ENCODE measurements at regions not wholly inside any gene's neighbourhood (a gene's known extent, or its start where the extent isn't known, plus 50 kb on each side); places are given as distances from the start of the nearest gene placed in this dataset.
"Not testable (repeated sequence)": the region's sequence is repeated elsewhere in the genome, so short reads cannot be mapped to it uniquely, and the experiment has no call there.

GRCh38 chr3:8011902-8012301 lies 489.7 kb upstream of the LMCD1 start:
- DNase-seq = no peak

GRCh38 chr3:8020047-8020841 lies 481.4 kb upstream of the LMCD1 start:
- DNase-seq = no peak

- DNase-seq = no peak
Observed at GRCh38 chr3:8027954-8028353, 473.7 kb upstream of the LMCD1 start.

- DNase-seq = no peak
Observed at GRCh38 chr3:8050283-8050682, 451.3 kb upstream of the LMCD1 start.

- no peak for DNase-seq
Observed at GRCh38 chr3:8052659-8053058, 449.0 kb upstream of the LMCD1 start.

GRCh38 chr3:8068135-8068534 lies 433.5 kb upstream of the LMCD1 start:
- DNase-seq = not testable (repeated sequence)

GRCh38 chr3:8069471-8069870 lies 432.2 kb upstream of the LMCD1 start:
- no peak for DNase-seq

- no peak for DNase-seq
Observed at GRCh38 chr3:8070011-8070410, 431.6 kb upstream of the LMCD1 start.

- not testable (repeated sequence) for DNase-seq
Observed at GRCh38 chr3:8074740-8075139, 426.9 kb upstream of the LMCD1 start.

- DNase-seq = no peak
Observed at GRCh38 chr3:8077126-8077525, 424.5 kb upstream of the LMCD1 start.

GRCh38 chr3:8080464-8080863 lies 421.2 kb upstream of the LMCD1 start:
- DNase-seq = no peak

- no peak for DNase-seq
Observed at GRCh38 chr3:8085498-8085897, 416.1 kb upstream of the LMCD1 start.

- no peak for DNase-seq
Observed at GRCh38 chr3:8087951-8088350, 413.7 kb upstream of the LMCD1 start.

- no peak for DNase-seq
Observed at GRCh38 chr3:8094415-8094814, 407.2 kb upstream of the LMCD1 start.

- DNase-seq = no peak
Observed at GRCh38 chr3:8095724-8096123, 405.9 kb upstream of the LMCD1 start.

GRCh38 chr3:8097690-8098089 lies 403.9 kb upstream of the LMCD1 start:
- no peak for DNase-seq

GRCh38 chr3:8103954-8104353 lies 397.7 kb upstream of the LMCD1 start:
- no peak for DNase-seq

- no peak for DNase-seq
Observed at GRCh38 chr3:8106921-8107320, 394.7 kb upstream of the LMCD1 start.

- peak in 3 of 5 experiments; percentile 25 to 62 (median 48) for DNase-seq
Observed at GRCh38 chr3:8110966-8111798, 390.4 kb upstream of the LMCD1 start.

- DNase-seq = no peak
Observed at GRCh38 chr3:8112587-8112986, 389.0 kb upstream of the LMCD1 start.

- DNase-seq = no peak
Observed at GRCh38 chr3:8113626-8114025, 388.0 kb upstream of the LMCD1 start.

- no peak for DNase-seq
Observed at GRCh38 chr3:8128686-8129085, 372.9 kb upstream of the LMCD1 start.

GRCh38 chr3:8136553-8136952 lies 365.1 kb upstream of the LMCD1 start:
- DNase-seq = no peak

GRCh38 chr3:8143186-8143585 lies 358.4 kb upstream of the LMCD1 start:
- DNase-seq = no peak
